ENCODE measurements at regions not wholly inside any gene's neighbourhood (a gene's known extent, or its start where the extent isn't known, plus 50 kb on each side); places are given as distances from the start of the nearest gene placed in this dataset.

- Mint-ChIP-seq H3K9me3 (no peaks in the 10 kb centered on the region), H3K36me3 (ENCODE audit: low read depth) (no peaks in the 10 kb centered on the region), H3K27ac (no peak overlapping the region), H3K4me1 (ENCODE audit: low read depth) (no peaks in the 10 kb centered on the region), H3K27me3 (ENCODE audit: insufficient read depth) (peaks cover 4% of the 10 kb centered on the region), H3K4me3 (no peak overlapping the region)
- intact Hi-C loops (cut with micrococcal nuclease) = no loop called here
- no peak for DNase-seq (ENCODE audit: low spot score)
Observed at GRCh38 chr2:173663835-173664512, 301.2 kb downstream of the SP3 start.

GRCh38 chr2:173664513-173664910 lies 300.7 kb downstream of the SP3 start:
- no peak overlapping the region for H3K27ac Mint-ChIP-seq
- intact Hi-C loops (cut with micrococcal nuclease) = no loop called here
- H3K27me3 Mint-ChIP-seq (ENCODE audit: insufficient read depth) = peaks cover 4% of the 10 kb centered on the region
- no peaks in the 10 kb centered on the region for H3K9me3 Mint-ChIP-seq
- DNase-seq (ENCODE audit: low spot score) = no peak
- H3K4me3 Mint-ChIP-seq = no peak overlapping the region
- H3K36me3 Mint-ChIP-seq (ENCODE audit: low read depth) = no peaks in the 10 kb centered on the region
- no peaks in the 10 kb centered on the region for H3K4me1 Mint-ChIP-seq (ENCODE audit: low read depth)

GRCh38 chr2:173666171-173666888 lies 298.8 kb downstream of the SP3 start:
- Mint-ChIP-seq H3K36me3 (ENCODE audit: low read depth) (no peaks in the 10 kb centered on the region), H3K27ac (no peak overlapping the region), H3K27me3 (ENCODE audit: insufficient read depth) (peaks cover 7% of the 10 kb centered on the region), H3K4me1 (ENCODE audit: low read depth) (no peaks in the 10 kb centered on the region), H3K9me3 (no peaks in the 10 kb centered on the region), H3K4me3 (no peak overlapping the region)
- intact Hi-C loops (cut with micrococcal nuclease) = no loop called here
- DNase-seq (ENCODE audit: low spot score) = no peak

- no peaks in the 10 kb centered on the region for H3K9me3 Mint-ChIP-seq
- peaks cover 7% of the 10 kb centered on the region for H3K27me3 Mint-ChIP-seq (ENCODE audit: insufficient read depth)
- H3K27ac Mint-ChIP-seq = no peak overlapping the region
- DNase-seq (ENCODE audit: low spot score) = no peak
- no peak overlapping the region for H3K4me3 Mint-ChIP-seq
- H3K36me3 Mint-ChIP-seq (ENCODE audit: low read depth) = no peaks in the 10 kb centered on the region
- intact Hi-C loops (cut with micrococcal nuclease) = no loop called here
- H3K4me1 Mint-ChIP-seq (ENCODE audit: low read depth) = no peaks in the 10 kb centered on the region
Observed at GRCh38 chr2:173667014-173667413, 298.2 kb downstream of the SP3 start.

GRCh38 chr2:173667415-173667814 lies 297.8 kb downstream of the SP3 start:
- H3K36me3 Mint-ChIP-seq (ENCODE audit: low read depth) = no peaks in the 10 kb centered on the region

GRCh38 chr2:173669271-173669853 lies 295.8 kb downstream of the SP3 start:
- peaks cover 3% of the 10 kb centered on the region for H3K27me3 Mint-ChIP-seq (ENCODE audit: insufficient read depth)
- no peaks in the 10 kb centered on the region for H3K4me1 Mint-ChIP-seq (ENCODE audit: low read depth)
- intact Hi-C loops (cut with micrococcal nuclease) = no loop called here
- no peak for DNase-seq (ENCODE audit: low spot score)
- no peaks in the 10 kb centered on the region for H3K9me3 Mint-ChIP-seq
- no peaks in the 10 kb centered on the region for H3K36me3 Mint-ChIP-seq (ENCODE audit: low read depth)
- no peak overlapping the region for H3K27ac Mint-ChIP-seq
- H3K4me3 Mint-ChIP-seq = no peak overlapping the region

More at GRCh38 chr2:173667415-173667814, 297.8 kb downstream of the SP3 start:
- no peak for DNase-seq (ENCODE audit: low spot score)
- Mint-ChIP-seq H3K4me1 (ENCODE audit: low read depth) (no peaks in the 10 kb centered on the region), H3K4me3 (no peak overlapping the region), H3K9me3 (no peaks in the 10 kb centered on the region), H3K27ac (no peak overlapping the region), H3K27me3 (ENCODE audit: insufficient read depth) (peaks cover 6% of the 10 kb centered on the region)
- intact Hi-C loops (cut with micrococcal nuclease) = no loop called here

GRCh38 chr2:173669888-173670287 lies 295.3 kb downstream of the SP3 start:
- Mint-ChIP-seq H3K27ac (no peak overlapping the region), H3K4me1 (ENCODE audit: low read depth) (no peaks in the 10 kb centered on the region), H3K27me3 (ENCODE audit: insufficient read depth) (peaks cover 3% of the 10 kb centered on the region), H3K36me3 (ENCODE audit: low read depth) (no peaks in the 10 kb centered on the region), H3K4me3 (no peak overlapping the region), H3K9me3 (no peaks in the 10 kb centered on the region)
- no peak for DNase-seq (ENCODE audit: low spot score)
- intact Hi-C loops (cut with micrococcal nuclease) = no loop called here

GRCh38 chr2:173672573-173673340 lies 292.4 kb downstream of the SP3 start:
- intact Hi-C loops (cut with micrococcal nuclease) = no loop called here
- no peak for DNase-seq (ENCODE audit: low spot score)
- peaks cover 2% of the 10 kb centered on the region for H3K36me3 Mint-ChIP-seq (ENCODE audit: low read depth)
- no peak overlapping the region for H3K4me3 Mint-ChIP-seq
- H3K27ac Mint-ChIP-seq = no peak overlapping the region
- H3K27me3 Mint-ChIP-seq (ENCODE audit: insufficient read depth) = peaks cover 3% of the 10 kb centered on the region
- H3K4me1 Mint-ChIP-seq (ENCODE audit: low read depth) = no peaks in the 10 kb centered on the region
- H3K9me3 Mint-ChIP-seq = peaks cover 3% of the 10 kb centered on the region

- Mint-ChIP-seq H3K36me3 (ENCODE audit: low read depth) (peaks cover 2% of the 10 kb centered on the region), H3K4me1 (ENCODE audit: low read depth) (no peaks in the 10 kb centered on the region), H3K4me3 (no peak overlapping the region), H3K27ac (no peak overlapping the region), H3K27me3 (ENCODE audit: insufficient read depth) (peaks cover 3% of the 10 kb centered on the region), H3K9me3 (peaks cover 3% of the 10 kb centered on the region)
- intact Hi-C loops (cut with micrococcal nuclease) = no loop called here
- DNase-seq (ENCODE audit: low spot score) = no peak
Observed at GRCh38 chr2:173673640-173674039, 291.5 kb downstream of the SP3 start.

GRCh38 chr2:173676647-173677046 lies 288.5 kb downstream of the SP3 start:
- DNase-seq (ENCODE audit: low spot score) = no peak
- no peaks in the 10 kb centered on the region for H3K4me1 Mint-ChIP-seq (ENCODE audit: low read depth)
- intact Hi-C loops (cut with micrococcal nuclease) = no loop called here
- no peaks in the 10 kb centered on the region for H3K27me3 Mint-ChIP-seq (ENCODE audit: insufficient read depth)
- H3K9me3 Mint-ChIP-seq = peaks cover 3% of the 10 kb centered on the region
- H3K4me3 Mint-ChIP-seq = no peak overlapping the region
- H3K36me3 Mint-ChIP-seq (ENCODE audit: low read depth) = peaks cover 2% of the 10 kb centered on the region
- no peak overlapping the region for H3K27ac Mint-ChIP-seq

- peaks cover 2% of the 10 kb centered on the region for H3K36me3 Mint-ChIP-seq (ENCODE audit: low read depth)
- intact Hi-C loops (cut with micrococcal nuclease) = no loop called here
- DNase-seq (ENCODE audit: low spot score) = no peak
- no peak overlapping the region for H3K4me3 Mint-ChIP-seq
- H3K27ac Mint-ChIP-seq = no peak overlapping the region
- H3K9me3 Mint-ChIP-seq = peaks cover 3% of the 10 kb centered on the region
- no peaks in the 10 kb centered on the region for H3K27me3 Mint-ChIP-seq (ENCODE audit: insufficient read depth)
- no peaks in the 10 kb centered on the region for H3K4me1 Mint-ChIP-seq (ENCODE audit: low read depth)
Observed at GRCh38 chr2:173678186-173678585, 287.0 kb downstream of the SP3 start.

- Mint-ChIP-seq H3K36me3 (ENCODE audit: low read depth) (peaks cover 2% of the 10 kb centered on the region), H3K27ac (no peak overlapping the region), H3K4me1 (ENCODE audit: low read depth) (no peaks in the 10 kb centered on the region), H3K27me3 (ENCODE audit: insufficient read depth) (no peaks in the 10 kb centered on the region), H3K4me3 (no peak overlapping the region), H3K9me3 (peaks cover 3% of the 10 kb centered on the region)
- DNase-seq (ENCODE audit: low spot score) = no peak
- intact Hi-C loops (cut with micrococcal nuclease) = no loop called here
Observed at GRCh38 chr2:173680574-173680973, 284.6 kb downstream of the SP3 start.

Measured in activated T-helper 1 cell treated with anti-CD3 and anti-CD28 coated beads, Interleukin-12 subunit alpha, Interleukin-12 subunit beta, Interleukin-2, Interleukin-4 antibody, amounts not matched to agents 30 ng/mL and 10 ng/mL and 1 ng/mL, durations not matched to agents 14 hours and 24 hours and 36 hours (primary cell).